DMS153 (cell line): ENCODE measurements at regions not wholly inside any gene's neighbourhood (a gene's known extent, or its start where the extent isn't known, plus 50 kb on each side); places are given as distances from the start of the nearest gene placed in this dataset.
"Not testable (repeated sequence)": the region's sequence is repeated elsewhere in the genome, so short reads cannot be mapped to it uniquely, and the experiment has no call there.

Experiments used
- DNase-seq: peaks from one replicate; lab custom pipeline; 2025; lab: John Stamatoyannopoulos, UW

DNA sequence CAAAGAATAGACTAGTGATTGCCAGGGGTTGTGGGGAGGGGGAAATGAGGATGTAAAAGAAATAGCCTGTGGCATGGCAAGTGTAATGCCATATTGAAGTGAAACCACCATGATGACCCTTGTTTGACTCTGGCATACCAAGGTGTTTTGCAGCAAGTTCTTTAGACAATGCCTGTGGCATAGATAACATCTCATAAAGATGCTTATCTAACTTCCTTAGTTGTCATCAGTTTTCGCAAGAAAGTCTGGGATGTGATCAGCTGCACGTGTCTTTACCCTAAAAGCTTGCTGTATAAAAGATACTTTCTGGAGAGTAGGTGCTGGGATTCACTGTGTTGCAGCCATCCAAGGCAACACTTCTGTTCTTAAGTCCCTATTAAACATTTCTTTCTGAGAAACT lies 176.1 kb upstream of the MAGEB16 start:
- DNase-seq: no peak

DNA sequence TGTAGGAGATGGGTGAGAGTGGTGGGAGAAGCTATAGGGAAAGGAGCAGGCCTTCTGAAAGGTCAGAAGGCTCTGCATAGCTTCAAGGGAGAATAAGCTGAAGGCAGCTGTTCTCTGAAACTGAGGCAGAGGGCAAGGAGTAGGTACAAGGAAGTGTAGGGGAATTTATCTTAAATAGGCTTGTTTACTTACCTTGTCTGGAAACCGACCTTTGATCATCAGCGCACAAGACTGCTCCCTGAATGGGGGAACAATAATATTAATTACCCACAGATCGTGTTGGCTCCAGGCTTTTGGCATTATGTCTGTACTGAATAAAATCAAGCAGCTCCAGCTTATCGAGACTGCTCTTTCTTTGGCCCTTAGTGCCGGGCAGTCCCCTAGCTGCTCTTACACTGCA lies 175.5 kb upstream of the MAGEB16 start:
- DNase-seq: no peak

DNA sequence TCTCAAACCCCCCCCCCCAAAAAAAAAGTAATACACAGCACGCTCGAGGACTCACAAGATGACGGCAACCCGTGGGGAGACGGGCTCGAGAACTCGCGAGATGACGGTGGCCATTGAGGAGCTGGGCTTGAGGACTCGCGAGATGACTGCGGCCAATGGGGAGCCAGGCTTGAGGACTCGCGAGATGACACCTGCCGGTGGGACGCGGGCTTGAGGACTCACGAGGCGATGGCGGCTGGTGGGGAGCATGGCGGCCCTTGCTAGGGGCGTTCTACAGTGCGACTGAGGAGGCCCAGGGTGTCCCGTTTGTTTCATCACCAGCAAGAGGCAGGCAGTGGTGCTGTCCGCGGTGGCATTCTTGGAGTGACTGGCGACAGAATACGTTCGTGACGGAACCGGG lies 172.4 kb upstream of the MAGEB16 start:
- no peak for DNase-seq

DNA sequence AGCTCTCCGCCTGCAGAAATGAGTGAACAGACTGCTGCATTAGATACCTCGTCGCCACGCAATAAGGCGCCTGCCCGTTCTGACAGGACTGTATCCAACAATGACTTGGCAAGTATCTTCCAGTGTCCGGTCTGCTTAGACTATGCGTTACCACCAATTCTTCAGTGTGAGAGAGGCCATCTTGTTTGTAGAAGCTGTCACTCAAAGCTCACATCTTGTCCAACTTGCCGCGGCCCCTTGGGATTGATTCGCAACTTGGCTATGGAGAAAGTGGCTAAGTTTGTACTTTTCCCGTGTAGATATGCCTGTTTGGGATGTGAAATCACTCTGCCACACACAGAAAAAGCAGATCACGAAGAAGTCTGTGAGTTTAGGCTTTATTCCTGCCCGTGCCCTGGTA lies 172.0 kb upstream of the MAGEB16 start:
- no peak for DNase-seq

DNA sequence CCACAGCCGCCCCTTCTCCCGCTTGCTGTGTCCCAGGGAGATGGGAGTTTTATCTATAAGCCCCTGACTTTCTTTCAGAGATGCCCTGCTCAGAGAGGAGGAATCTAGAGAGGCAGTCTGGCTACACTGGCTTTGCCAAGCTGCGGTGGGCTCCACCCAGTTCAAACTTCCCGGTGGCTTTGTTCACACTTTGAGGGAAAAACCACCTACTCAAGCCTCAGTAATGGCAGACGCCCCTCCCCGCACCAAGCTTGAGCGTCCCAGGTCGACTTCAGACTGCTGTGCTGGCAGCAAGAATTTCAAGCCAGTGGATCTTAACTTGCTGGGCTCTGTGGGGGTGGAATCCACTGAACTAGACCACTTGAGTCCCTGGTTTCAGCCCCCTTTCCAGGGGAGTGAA lies 162.2 kb upstream of the MAGEB16 start:
- not testable (repeated sequence) for DNase-seq

GRCh38 chrX:35664833-35665232 lies 133.3 kb upstream of the MAGEB16 start:
- no peak for DNase-seq

- no peak for DNase-seq
Observed at GRCh38 chrX:35665311-35665710, 132.8 kb upstream of the MAGEB16 start.

DNA sequence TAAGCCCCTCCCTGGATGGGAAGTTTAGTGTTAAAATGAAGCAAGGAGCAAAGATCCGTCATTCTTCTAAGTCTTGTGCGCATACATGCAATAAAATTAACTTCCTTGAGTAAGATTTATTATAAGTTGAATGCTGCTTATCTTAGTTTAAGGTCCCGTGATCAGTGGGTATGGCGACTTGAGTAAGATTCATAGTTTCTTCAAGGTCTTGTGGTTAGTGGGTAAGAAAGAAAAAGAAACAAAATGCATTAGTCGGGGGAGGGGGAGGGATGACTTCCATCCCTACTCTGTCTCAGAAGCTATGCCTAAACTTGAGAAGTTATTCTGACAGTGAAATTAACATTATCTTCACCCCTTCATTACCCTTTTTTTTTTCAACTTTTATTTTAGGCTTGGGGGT lies 127.3 kb upstream of the MAGEB16 start:
- no peak for DNase-seq

DNA sequence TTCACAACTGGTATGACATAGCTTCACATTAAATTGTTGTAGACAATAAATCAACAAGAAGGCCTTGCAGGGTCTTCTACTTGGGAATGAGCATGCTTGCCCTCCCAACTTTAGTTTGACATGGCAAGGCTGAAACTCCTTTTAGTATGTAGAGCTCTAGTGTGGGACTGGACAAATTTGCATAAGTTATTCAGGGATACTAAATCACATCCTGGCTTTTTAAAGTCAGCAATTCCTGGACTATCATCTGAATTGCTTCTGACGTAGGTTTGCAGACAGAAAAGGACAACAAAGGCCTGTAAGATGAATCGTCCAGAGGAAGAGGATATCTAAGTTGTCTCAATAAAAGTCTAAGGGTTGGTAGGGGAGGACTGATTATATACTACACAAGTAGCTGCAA lies 123.0 kb upstream of the MAGEB16 start:
- no peak for DNase-seq

DNA sequence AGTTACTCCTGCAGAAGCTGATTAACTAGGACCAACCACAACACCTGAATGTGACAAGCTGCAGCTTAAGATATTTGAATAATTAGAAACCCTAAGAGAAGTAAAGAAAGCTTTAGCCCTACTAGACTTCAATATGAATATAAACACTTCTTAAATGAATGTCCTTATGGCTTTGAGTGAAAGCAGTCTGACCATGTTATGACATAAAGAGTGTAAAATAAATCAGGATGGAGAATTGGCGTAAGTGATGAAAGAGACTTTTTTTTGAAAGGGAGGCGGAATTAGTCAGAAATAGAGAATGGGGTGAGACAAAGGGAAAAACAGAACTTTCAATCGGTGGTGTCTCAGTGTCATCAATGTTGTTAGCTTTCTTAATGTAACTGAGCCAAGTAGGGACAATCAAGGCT lies 117.2 kb upstream of the MAGEB16 start:
- no peak for DNase-seq

DNA sequence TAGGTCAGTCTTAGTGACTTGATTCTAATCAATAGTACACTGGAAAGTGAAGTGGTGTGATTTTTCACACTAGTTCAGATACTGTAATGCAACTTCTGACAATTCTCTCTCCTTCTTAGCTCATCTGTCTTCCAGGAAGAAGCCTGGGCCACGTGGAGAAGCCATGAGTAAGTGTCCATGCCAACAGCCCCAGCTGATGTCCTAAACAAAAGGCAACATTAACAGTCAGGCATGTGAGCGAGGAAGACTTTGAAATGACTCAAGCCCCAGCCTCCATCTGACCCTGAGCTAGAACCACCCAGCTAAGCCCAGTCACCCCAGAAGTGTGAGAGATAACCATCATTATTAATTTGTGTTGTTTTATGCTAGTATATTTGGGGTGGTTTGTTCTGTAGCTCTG lies 115.7 kb upstream of the MAGEB16 start:
- DNase-seq: no peak

- DNase-seq: no peak
Observed at GRCh38 chrX:35696760-35697234, 101.3 kb upstream of the MAGEB16 start.

DNA sequence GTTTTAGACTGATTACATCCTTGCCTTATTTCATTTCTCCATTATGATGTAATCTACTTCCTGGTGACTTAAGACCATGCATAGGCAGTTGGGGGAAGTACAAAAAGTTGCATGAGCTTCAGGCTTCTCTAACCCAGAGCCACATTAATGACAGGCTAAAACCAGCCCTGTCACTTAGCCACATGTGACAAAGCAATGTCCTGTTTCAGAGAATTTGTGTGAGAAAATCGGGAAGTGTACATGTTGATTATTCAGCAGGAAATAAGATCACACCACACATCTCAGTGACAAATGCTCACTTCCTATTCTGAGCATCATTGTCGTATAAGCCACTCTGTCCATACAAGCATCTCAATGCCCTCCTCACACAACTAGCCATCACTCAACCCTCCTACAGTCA lies 98.5 kb upstream of the MAGEB16 start:
- DNase-seq: no peak

GRCh38 chrX:35700121-35700520 lies 98.0 kb upstream of the MAGEB16 start:
- DNase-seq: no peak

DNA sequence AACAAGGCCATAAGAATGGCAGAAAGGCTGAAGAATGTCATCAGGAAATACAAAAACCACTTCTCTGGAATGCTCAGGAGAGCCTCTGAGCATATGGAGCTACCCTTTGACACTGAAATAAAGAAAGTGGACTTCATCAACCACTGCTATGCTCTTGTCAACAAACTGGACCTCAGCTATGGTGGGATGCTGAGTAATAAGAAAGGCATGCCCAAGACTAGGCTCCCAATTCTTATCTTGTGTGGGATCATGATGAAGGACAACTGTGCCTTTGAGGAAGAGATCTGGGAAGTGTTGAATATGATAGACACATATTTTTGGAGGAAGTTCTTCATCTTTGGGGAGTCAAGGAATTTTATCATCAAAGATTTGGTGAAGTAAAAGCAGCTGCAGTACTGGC lies 86.9 kb upstream of the MAGEB16 start:
- no peak for DNase-seq

- DNase-seq: no peak
Observed at GRCh38 chrX:35722128-35722527, 76.0 kb upstream of the MAGEB16 start.

DNA sequence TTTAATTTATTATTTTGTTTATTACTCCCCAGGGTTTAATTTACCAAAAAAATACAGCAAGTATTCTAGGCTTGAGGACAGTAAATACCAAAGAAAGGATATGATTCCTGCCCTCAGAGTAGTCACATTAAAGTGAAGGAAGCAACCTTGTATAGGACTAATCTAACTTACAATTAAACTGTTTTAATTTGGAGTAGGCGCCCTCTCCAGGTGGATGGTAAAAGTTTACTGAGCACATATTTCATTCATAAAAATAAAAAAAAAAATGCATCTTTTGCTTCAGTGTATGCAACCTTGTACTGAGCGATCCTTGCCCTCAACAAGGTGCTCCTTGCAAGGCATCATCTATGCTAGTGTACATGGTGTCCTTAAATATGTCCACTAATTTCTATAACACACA lies 72.0 kb upstream of the MAGEB16 start:
- DNase-seq: no peak

DNA sequence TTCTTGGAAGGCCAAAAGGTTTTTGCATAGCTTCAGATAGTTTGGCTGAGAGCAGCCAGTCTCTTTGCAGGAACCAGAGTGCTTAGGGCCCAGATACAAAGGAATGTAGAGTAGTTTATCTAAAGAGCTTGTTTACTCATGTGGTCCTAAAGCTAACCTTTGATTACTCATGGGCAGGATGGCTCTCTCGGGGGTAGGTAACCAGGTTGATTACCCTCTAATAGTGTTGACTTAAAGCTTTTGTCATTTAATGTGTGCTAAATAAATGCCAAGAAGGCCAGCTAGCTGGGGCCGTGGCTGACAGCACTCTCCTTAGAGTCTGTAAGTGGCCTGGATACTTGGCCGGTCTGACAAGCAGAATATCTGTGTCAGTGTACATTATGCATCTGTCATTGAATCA lies 69.7 kb upstream of the MAGEB16 start:
- DNase-seq: no peak

DNA sequence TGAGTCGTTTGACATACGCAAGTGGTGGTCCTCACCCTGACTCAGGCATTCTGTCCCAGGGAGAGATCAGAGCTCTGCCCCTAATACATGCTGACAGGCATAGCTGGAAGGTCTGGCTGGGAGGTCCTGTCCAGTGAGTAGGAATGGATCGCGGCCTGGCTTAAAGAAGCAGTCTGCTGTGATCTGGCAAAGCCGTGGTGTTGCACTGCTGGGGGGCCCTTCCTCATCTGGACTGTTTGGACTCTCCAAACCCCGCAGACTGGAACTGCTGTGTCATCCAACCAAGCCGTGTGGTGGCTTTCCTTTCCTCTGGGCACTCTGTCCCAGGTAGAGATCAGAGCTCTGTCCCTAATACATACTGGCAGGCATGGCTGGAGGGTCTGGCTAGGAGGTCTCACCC lies 64.3 kb upstream of the MAGEB16 start:
- DNase-seq: no peak

DNA sequence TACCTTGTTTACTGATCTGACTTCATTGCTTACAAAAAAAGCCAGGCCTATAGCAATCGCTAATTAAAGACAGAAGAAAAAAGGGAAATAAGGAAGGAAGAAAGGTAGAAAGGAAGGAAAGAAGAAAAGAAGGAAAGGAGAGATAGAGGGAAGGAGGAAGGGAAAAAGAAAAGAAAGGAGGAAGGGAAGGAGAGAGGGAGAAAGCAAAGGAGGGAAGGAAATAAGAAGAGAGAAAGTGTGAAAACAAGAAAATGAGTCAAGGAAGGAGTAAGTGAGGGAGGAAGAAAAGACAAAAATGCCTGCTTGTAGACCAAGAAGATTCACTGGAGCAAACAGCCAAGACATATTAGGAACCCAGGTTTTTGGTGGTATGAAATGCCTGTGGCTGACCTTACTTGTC lies 57.0 kb upstream of the MAGEB16 start:
- no peak for DNase-seq

- DNase-seq: no peak
Observed at GRCh38 chrX:35743331-35743730, 54.8 kb upstream of the MAGEB16 start.
